Prostate gland (tissue), 2 donors: ENCODE measurements at regions not wholly inside any gene's neighbourhood (a gene's known extent, or its start where the extent isn't known, plus 50 kb on each side); places are given as distances from the start of the nearest gene placed in this dataset.

Experiments used
- DNase-seq: peaks from one replicate; pipeline ENCODE4 v3.0.0-alpha.2; 2019; ENCODE audit warnings: low spot score
- H3K27ac ChIP-seq, 2 donors: fragments of 200-600 bp; sonication (generic); 2 replicates each; pipeline ENCODE4 v1.5.1; 2017 to 2019
- H3K27me3 ChIP-seq: fragments of 200-600 bp; sonication (generic); replicated peaks from 2 replicates; pipeline ENCODE4 v1.5.1; 2019; ENCODE audit not compliant: insufficient read depth
- H3K36me3 ChIP-seq, 2 donors: fragments of 200-600 bp; sonication (generic); 1 replicate in 1 of 2; 2 replicates in 1 of 2; pipeline versions ENCODE4 v1.5.1 to v1.8.1; 2017 to 2019
- H3K4me1 ChIP-seq: fragments of 200-600 bp; sonication (generic); replicated peaks from 2 replicates; pipeline ENCODE4 v1.5.1; 2019
- H3K4me3 ChIP-seq, 2 donors: fragments of 200-600 bp; sonication (generic); 2 replicates each; pipeline ENCODE4 v1.5.1; 2017 to 2019
- H3K9me3 ChIP-seq: fragments of 200-600 bp; sonication (generic); 2 replicates; pipeline ENCODE4 v1.5.1; 2017
- POLR2A ChIP-seq: fragments of 450-650 bp; IDR thresholded peaks from one replicate; pipeline ENCODE4 v1.6.1; 2016; ENCODE audit warnings: antibody characterized with exemption, mild to moderate bottlenecking
- POLR2AphosphoS5 ChIP-seq: sonication (generic); formaldehyde crosslinking; IDR thresholded peaks from one replicate; pipeline ENCODE4 v1.6.1; 2017; ENCODE audit warnings: antibody characterized with exemption
- WGBS: methylation state at CpG from one replicate; pipeline ENCODE4 v1.1.5; 2018; 5-methylcytosine and 5-hydroxymethylcytosine counted together
- intact Hi-C: fragments of 100-400 bp; cut with DNase I; formaldehyde crosslinking; loops from one replicate; pipeline ENCODE4 v1.14.2; 2022
- TF ChIP-seq, protein P1 (sequence below), 4 experiments: fragments of 200-600 bp in 2 of 4; fragments of 450-650 bp in 2 of 4; sonication (generic) in 2 of 4; IDR thresholded peaks; 1 replicate in 3 of 4; 2 replicates in 1 of 4; pipeline ENCODE4 v1.5.1; 2016 to 2019; ENCODE audit warnings: antibody characterized with exemption in 4 of 4, mild to moderate bottlenecking in 2 of 4, moderate library complexity in 2 of 4

GRCh38 chr20:47417245-47418068, 61.0 kb upstream of the ZMYND8 start:
- no peak for DNase-seq
- no peaks in the 10 kb centered on the region for H3K4me1 ChIP-seq
- 93% methylated on average over 7 of the region's 7 CpGs for WGBS
- H3K9me3 ChIP-seq: no peaks in the 10 kb centered on the region
- intact Hi-C loops: no loop called here
- H3K27me3 ChIP-seq: no peaks in the 10 kb centered on the region
- no peak overlapping the region for H3K4me3 ChIP-seq
- TF ChIP-seq, protein P1, sequence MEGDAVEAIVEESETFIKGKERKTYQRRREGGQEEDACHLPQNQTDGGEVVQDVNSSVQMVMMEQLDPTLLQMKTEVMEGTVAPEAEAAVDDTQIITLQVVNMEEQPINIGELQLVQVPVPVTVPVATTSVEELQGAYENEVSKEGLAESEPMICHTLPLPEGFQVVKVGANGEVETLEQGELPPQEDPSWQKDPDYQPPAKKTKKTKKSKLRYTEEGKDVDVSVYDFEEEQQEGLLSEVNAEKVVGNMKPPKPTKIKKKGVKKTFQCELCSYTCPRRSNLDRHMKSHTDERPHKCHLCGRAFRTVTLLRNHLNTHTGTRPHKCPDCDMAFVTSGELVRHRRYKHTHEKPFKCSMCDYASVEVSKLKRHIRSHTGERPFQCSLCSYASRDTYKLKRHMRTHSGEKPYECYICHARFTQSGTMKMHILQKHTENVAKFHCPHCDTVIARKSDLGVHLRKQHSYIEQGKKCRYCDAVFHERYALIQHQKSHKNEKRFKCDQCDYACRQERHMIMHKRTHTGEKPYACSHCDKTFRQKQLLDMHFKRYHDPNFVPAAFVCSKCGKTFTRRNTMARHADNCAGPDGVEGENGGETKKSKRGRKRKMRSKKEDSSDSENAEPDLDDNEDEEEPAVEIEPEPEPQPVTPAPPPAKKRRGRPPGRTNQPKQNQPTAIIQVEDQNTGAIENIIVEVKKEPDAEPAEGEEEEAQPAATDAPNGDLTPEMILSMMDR (IDR thresholded peaks at IDR 0.05): no peak
- TF ChIP-seq POLR2A (no peak), POLR2AphosphoS5 (no peak)
- no peak overlapping the region for H3K27ac ChIP-seq
- H3K36me3 ChIP-seq: no peaks in the 10 kb centered on the region

DNA sequence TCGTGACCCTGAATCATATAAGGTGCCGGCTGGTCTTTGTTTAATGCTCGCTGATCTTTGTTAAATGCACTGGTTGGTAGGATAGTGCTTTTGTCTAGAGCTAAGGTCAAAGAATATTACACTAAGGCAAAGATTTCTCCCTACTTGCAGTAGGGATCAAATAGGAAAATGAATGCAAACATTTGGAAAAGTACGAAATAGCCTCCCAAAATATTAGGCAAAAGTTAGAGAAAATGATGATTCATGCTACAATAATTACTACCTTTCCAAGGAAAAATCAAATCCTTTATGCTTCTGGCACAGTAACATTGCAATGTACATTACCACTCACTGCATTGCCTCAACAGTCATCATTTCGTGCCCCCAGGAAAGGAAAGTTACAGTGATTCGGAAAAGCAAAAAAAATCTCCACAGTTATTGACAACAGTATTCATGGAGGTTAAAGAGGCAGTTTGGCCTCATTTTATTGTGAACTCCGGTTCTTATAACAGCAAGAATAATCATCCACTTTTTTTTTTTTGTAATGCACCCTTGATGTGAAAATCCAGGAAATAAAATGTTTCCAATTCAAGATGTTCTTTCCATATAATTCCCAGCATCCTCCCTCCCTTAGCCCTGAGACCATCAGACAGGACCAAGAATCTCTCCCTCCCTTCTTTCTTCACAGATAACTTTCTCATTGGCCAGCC, 61.7 kb upstream of the ZMYND8 start:
- intact Hi-C loops: no loop called here
- no peak for DNase-seq
- Histone ChIP-seq H3K4me3 (no peak overlapping the region), H3K27ac (no peak overlapping the region), H3K36me3 (no peaks in the 10 kb centered on the region), H3K4me1 (no peaks in the 10 kb centered on the region), H3K27me3 (no peaks in the 10 kb centered on the region), H3K9me3 (no peaks in the 10 kb centered on the region)
- TF ChIP-seq, protein P1 (IDR thresholded peaks at IDR 0.05): no peak
- TF ChIP-seq POLR2A (no peak), POLR2AphosphoS5 (no peak)
- WGBS: 68% methylated on average over 7 of the region's 7 CpGs

DNA sequence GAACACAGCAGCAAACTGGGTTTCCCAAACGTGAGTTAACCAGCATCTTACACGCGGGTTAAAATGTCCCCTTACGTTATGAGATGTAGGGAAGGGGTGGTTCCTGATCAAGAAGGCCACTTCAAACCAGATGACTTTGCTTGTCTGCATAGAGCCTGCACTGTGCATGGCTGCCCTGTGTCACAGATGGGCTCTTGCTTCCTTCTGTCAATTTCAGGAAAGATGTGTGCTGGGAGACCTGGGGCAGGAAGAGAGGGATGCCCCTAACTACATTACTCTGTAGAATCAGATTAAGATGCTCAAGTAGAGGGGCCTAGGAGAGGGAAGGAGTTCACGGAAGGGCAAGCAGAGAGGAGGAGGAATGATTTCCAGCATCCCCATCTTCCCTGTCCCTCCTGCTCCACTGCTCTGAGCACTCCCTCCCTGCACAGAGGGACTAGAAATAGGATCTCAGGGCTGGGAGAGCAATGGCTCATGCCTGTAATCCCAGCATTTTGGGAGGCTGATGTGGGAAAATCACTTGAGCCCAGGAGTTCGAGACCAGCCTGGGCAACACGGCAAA, 63.5 kb upstream of the ZMYND8 start:
- 84% methylated on average over 7 of the region's 7 CpGs for WGBS
- H3K36me3 ChIP-seq: no peaks in the 10 kb centered on the region
- H3K9me3 ChIP-seq: no peaks in the 10 kb centered on the region
- no peak overlapping the region for H3K4me3 ChIP-seq
- no peaks in the 10 kb centered on the region for H3K27me3 ChIP-seq
- intact Hi-C loops: no loop called here
- TF ChIP-seq, protein P1 (IDR thresholded peaks at IDR 0.05): no peak
- TF ChIP-seq POLR2A (no peak), POLR2AphosphoS5 (no peak)
- DNase-seq: no peak
- H3K27ac ChIP-seq: no peak overlapping the region
- no peaks in the 10 kb centered on the region for H3K4me1 ChIP-seq

- H3K36me3 ChIP-seq: no peaks in the 10 kb centered on the region
- intact Hi-C loops: no loop called here
- H3K4me1 ChIP-seq: no peaks in the 10 kb centered on the region
- TF ChIP-seq POLR2AphosphoS5: no peak
- TF ChIP-seq, protein P1 (IDR thresholded peaks at IDR 0.05): no peak
- no peak for TF ChIP-seq POLR2A
- no peaks in the 10 kb centered on the region for H3K9me3 ChIP-seq
- no peak overlapping the region for H3K27ac ChIP-seq
- no peaks in the 10 kb centered on the region for H3K27me3 ChIP-seq
- no peak overlapping the region for H3K4me3 ChIP-seq
- WGBS: 88% methylated on average over 3 of the region's 3 CpGs
- DNase-seq: no peak
Observed at GRCh38 chr20:47421076-47421475, 64.6 kb upstream of the ZMYND8 start.
